OCI-LY7 (cell line): ENCODE measurements at regions not wholly inside any gene's neighbourhood (a gene's known extent, or its start where the extent isn't known, plus 50 kb on each side); places are given as distances from the start of the nearest gene placed in this dataset.

Source experiments
- CTCF ChIP-seq: fragments of 200-600 bp; sonication (generic); conservative IDR thresholded peaks from 2 replicates; pipeline ENCODE4 v1.5.1; 2014; ENCODE audit warnings: mild to moderate bottlenecking, antibody characterized with exemption, low read length, moderate library complexity, mixed read lengths
- EZH2phosphoT487 ChIP-seq: fragments of 200-600 bp; sonication (generic); IDR thresholded peaks from 2 replicates; pipeline ENCODE4 v1.6.1; 2018; ENCODE audit warnings: low read depth, borderline replicate concordance, mild to moderate bottlenecking, mixed run types, antibody characterized with exemption, low read length, moderate library complexity, mixed read lengths

GRCh38 chr2:185939858-185940257, 201.3 kb downstream of the FSIP2 start:
- no peak for TF ChIP-seq CTCF
- TF ChIP-seq EZH2phosphoT487 = no peak
